NCI-H1105 treated with DMSO at 0.1 percent for 48 hours (cell line): ENCODE measurements at regions not wholly inside any gene's neighbourhood (a gene's known extent, or its start where the extent isn't known, plus 50 kb on each side); places are given as distances from the start of the nearest gene placed in this dataset.

Experiments
- DNase-seq: peaks from one replicate; lab custom pipeline; 2025; lab: John Stamatoyannopoulos, UW

GRCh38 chr20:22431419-22431818 lies 153.0 kb downstream of the FOXA2 start:
- DNase-seq: no peak

- no peak for DNase-seq
Observed at GRCh38 chr20:22430746-22431168, 153.6 kb downstream of the FOXA2 start.

GRCh38 chr20:22430154-22430745 lies 154.1 kb downstream of the FOXA2 start:
- DNase-seq: no peak

GRCh38 chr20:22429175-22430153 lies 154.9 kb downstream of the FOXA2 start:
- DNase-seq: no peak

GRCh38 chr20:22428051-22428450 lies 156.3 kb downstream of the FOXA2 start:
- no peak for DNase-seq

- DNase-seq: no peak
Observed at GRCh38 chr20:22426772-22427171, 157.6 kb downstream of the FOXA2 start.

GRCh38 chr20:22425344-22426295 lies 158.8 kb downstream of the FOXA2 start:
- DNase-seq: no peak

- DNase-seq: no peak
Observed at GRCh38 chr20:22423190-22423832, 161.1 kb downstream of the FOXA2 start.

- DNase-seq: no peak
Observed at GRCh38 chr20:22420116-22420598, 164.2 kb downstream of the FOXA2 start.

GRCh38 chr20:22418738-22419137 lies 165.6 kb downstream of the FOXA2 start:
- no peak for DNase-seq

- peak; percentile 8 for DNase-seq
Observed at GRCh38 chr20:22414305-22414742, 170.0 kb downstream of the FOXA2 start.

GRCh38 chr20:22412977-22413868 lies 171.1 kb downstream of the FOXA2 start:
- no peak for DNase-seq

GRCh38 chr20:22411627-22412450 lies 172.5 kb downstream of the FOXA2 start:
- DNase-seq: no peak

GRCh38 chr20:22411286-22411626 lies 173.1 kb downstream of the FOXA2 start:
- DNase-seq: no peak

GRCh38 chr20:22410556-22411130 lies 173.7 kb downstream of the FOXA2 start:
- no peak for DNase-seq

- no peak for DNase-seq
Observed at GRCh38 chr20:22408521-22409402, 175.6 kb downstream of the FOXA2 start.

- no peak for DNase-seq
Observed at GRCh38 chr20:22407237-22408193, 176.9 kb downstream of the FOXA2 start.
